ENCODE measurements at regions not wholly inside any gene's neighbourhood (a gene's known extent, or its start where the extent isn't known, plus 50 kb on each side); places are given as distances from the start of the nearest gene placed in this dataset.

GRCh38 chr18:77754475-77755044 is 504.9 kb downstream of the GALR1 start:
- Histone ChIP-seq H2BK120ac (ENCODE audit: low read depth, low read length) (no peak overlapping the region), H3K4ac (ENCODE audit: low read length) (no peak overlapping the region), H3K27me3 (ENCODE audit: control insufficient read depth in 3 of 3, insufficient read depth in 3 of 3, low read depth in 1 of 3, low read length in 3 of 3) (peaks cover 0 to 2% (median 1%) of the 10 kb centered on the region in 3 experiments), H2BK15ac (ENCODE audit: low read length) (no peak overlapping the region), H3K36me3 (replicated peaks in 1 of 2; ENCODE audit: control insufficient read depth in 2 of 2, insufficient read depth in 2 of 2, low read length in 2 of 2) (no peaks in the 10 kb centered on the region), H2BK12ac (ENCODE audit: low read length) (no peak overlapping the region), H3K14ac (ENCODE audit: low read length) (no peak overlapping the region), H3K23ac (ENCODE audit: low read depth, low read length, poor library complexity) (no peak overlapping the region), H3K4me1 (ENCODE audit: control insufficient read depth in 2 of 2, insufficient read depth in 1 of 2, low read depth in 1 of 2, low read length in 2 of 2) (peaks cover 0 to 9% of the 10 kb centered on the region in 2 donors), H3K9ac (ENCODE audit: low read depth, low read length, poor library complexity) (no peak overlapping the region), H4K91ac (ENCODE audit: low read depth, low read length, poor library complexity) (no peak overlapping the region), H2AK5ac (ENCODE audit: low read depth, low read length) (no peak overlapping the region), H3K4me2 (ENCODE audit: insufficient read depth, low read length, poor library complexity, severe bottlenecking) (no peak overlapping the region), H2BK5ac (ENCODE audit: low read length) (no peak overlapping the region), H2AFZ (ENCODE audit: low read length) (no peak overlapping the region), H3K18ac (ENCODE audit: low read length) (no peak overlapping the region), H3K27ac (replicated peaks; ENCODE audit: low read length) (no peak overlapping the region), H4K8ac (ENCODE audit: low read depth, low read length) (no peak overlapping the region), H3K9me3 (replicated peaks in 1 of 2; ENCODE audit: control insufficient read depth in 2 of 2, insufficient read depth in 1 of 2, low read depth in 1 of 2, low read length in 2 of 2) (peaks cover 0 to 2% of the 10 kb centered on the region in 2 donors), H3K4me3 (ENCODE audit: low read length in 2 of 2) (no peak overlapping the region), H3K79me1 (ENCODE audit: low read depth, low read length) (no peaks in the 10 kb centered on the region)
- no peak for DNase-seq (ENCODE audit: low spot score)
- no CpG with 5 or more reads among the region's 7 CpGs for WGBS, 2 donors (ENCODE audit: extremely low coverage in 2 of 2, insufficient read length in 2 of 2, insufficient replicate concordance in 1 of 2)

- Histone ChIP-seq H3K27ac (replicated peaks; ENCODE audit: low read length) (no peak overlapping the region), H2BK15ac (ENCODE audit: low read length) (no peak overlapping the region), H2BK120ac (ENCODE audit: low read depth, low read length) (no peak overlapping the region), H3K4me1 (ENCODE audit: control insufficient read depth in 2 of 2, insufficient read depth in 1 of 2, low read depth in 1 of 2, low read length in 2 of 2) (peaks cover 0 to 7% of the 10 kb centered on the region in 2 donors), H2AK5ac (ENCODE audit: low read depth, low read length) (no peak overlapping the region), H3K27me3 (ENCODE audit: control insufficient read depth in 3 of 3, insufficient read depth in 3 of 3, low read depth in 1 of 3, low read length in 3 of 3) (peaks cover 0 to 2% (median 1%) of the 10 kb centered on the region in 3 experiments), H3K79me1 (ENCODE audit: low read depth, low read length) (no peaks in the 10 kb centered on the region), H3K4ac (ENCODE audit: low read length) (no peak overlapping the region), H3K23ac (ENCODE audit: low read depth, low read length, poor library complexity) (no peak overlapping the region), H3K14ac (ENCODE audit: low read length) (no peak overlapping the region), H2BK12ac (ENCODE audit: low read length) (no peak overlapping the region), H4K8ac (ENCODE audit: low read depth, low read length) (no peak overlapping the region), H2AFZ (ENCODE audit: low read length) (no peak overlapping the region), H3K36me3 (replicated peaks in 1 of 2; ENCODE audit: control insufficient read depth in 2 of 2, insufficient read depth in 2 of 2, low read length in 2 of 2) (no peaks in the 10 kb centered on the region), H2BK5ac (ENCODE audit: low read length) (no peak overlapping the region), H3K4me2 (ENCODE audit: insufficient read depth, low read length, poor library complexity, severe bottlenecking) (no peak overlapping the region), H3K4me3 (ENCODE audit: low read length in 2 of 2) (no peak overlapping the region), H4K91ac (ENCODE audit: low read depth, low read length, poor library complexity) (no peak overlapping the region), H3K9me3 (replicated peaks in 1 of 2; ENCODE audit: control insufficient read depth in 2 of 2, insufficient read depth in 1 of 2, low read depth in 1 of 2, low read length in 2 of 2) (peaks cover 0 to 2% of the 10 kb centered on the region in 2 donors), H3K9ac (ENCODE audit: low read depth, low read length, poor library complexity) (no peak overlapping the region), H3K18ac (ENCODE audit: low read length) (no peak overlapping the region)
- DNase-seq (ENCODE audit: low spot score): no peak
- WGBS, 2 donors (ENCODE audit: extremely low coverage in 2 of 2, insufficient read length in 2 of 2, insufficient replicate concordance in 1 of 2): no CpG with 5 or more reads among the region's 6 CpGs
These were observed 505.5 kb downstream of the GALR1 start for GRCh38 chr18:77755187-77755586.

GRCh38 chr18:77761332-77761731 is 511.7 kb downstream of the GALR1 start:
- H4K91ac ChIP-seq (ENCODE audit: low read depth, low read length, poor library complexity): no peak overlapping the region
- no peak overlapping the region for H3K14ac ChIP-seq (ENCODE audit: low read length)
- H3K9ac ChIP-seq (ENCODE audit: low read depth, low read length, poor library complexity): no peak overlapping the region
- no peak overlapping the region for H3K18ac ChIP-seq (ENCODE audit: low read length)
- no peak overlapping the region for H3K4me2 ChIP-seq (ENCODE audit: insufficient read depth, low read length, poor library complexity, severe bottlenecking)
- H3K36me3 ChIP-seq (replicated peaks in 1 of 2; ENCODE audit: control insufficient read depth in 2 of 2, insufficient read depth in 2 of 2, low read length in 2 of 2): no peaks in the 10 kb centered on the region
- H2BK12ac ChIP-seq (ENCODE audit: low read length): no peak overlapping the region
- no peak overlapping the region for H3K23ac ChIP-seq (ENCODE audit: low read depth, low read length, poor library complexity)
- no peaks in the 10 kb centered on the region for H3K79me1 ChIP-seq (ENCODE audit: low read depth, low read length)
- no peak overlapping the region for H3K27ac ChIP-seq (replicated peaks; ENCODE audit: low read length)
- peaks cover 0 to 2% of the 10 kb centered on the region in 2 donors for H3K4me1 ChIP-seq (ENCODE audit: control insufficient read depth in 2 of 2, insufficient read depth in 1 of 2, low read depth in 1 of 2, low read length in 2 of 2)
- no peak overlapping the region for H2BK5ac ChIP-seq (ENCODE audit: low read length)
- no peak overlapping the region for H4K8ac ChIP-seq (ENCODE audit: low read depth, low read length)
- DNase-seq (ENCODE audit: low spot score): no peak
- H3K4ac ChIP-seq (ENCODE audit: low read length): no peak overlapping the region
- H2BK120ac ChIP-seq (ENCODE audit: low read depth, low read length): no peak overlapping the region
- no peaks in the 10 kb centered on the region for H3K9me3 ChIP-seq (replicated peaks in 1 of 2; ENCODE audit: control insufficient read depth in 2 of 2, insufficient read depth in 1 of 2, low read depth in 1 of 2, low read length in 2 of 2)
- no peak overlapping the region for H3K4me3 ChIP-seq (ENCODE audit: low read length in 2 of 2)
- no peak overlapping the region for H2AFZ ChIP-seq (ENCODE audit: low read length)
- H2BK15ac ChIP-seq (ENCODE audit: low read length): no peak overlapping the region
- no peak overlapping the region for H2AK5ac ChIP-seq (ENCODE audit: low read depth, low read length)
- H3K27me3 ChIP-seq (ENCODE audit: control insufficient read depth in 3 of 3, insufficient read depth in 3 of 3, low read depth in 1 of 3, low read length in 3 of 3): peaks cover 0 to 8% (median 0%) of the 10 kb centered on the region in 3 experiments

GRCh38 chr18:77762014-77762413 is 512.4 kb downstream of the GALR1 start:
- H3K4me1 ChIP-seq (ENCODE audit: control insufficient read depth in 2 of 2, insufficient read depth in 1 of 2, low read depth in 1 of 2, low read length in 2 of 2): peaks cover 0 to 2% of the 10 kb centered on the region in 2 donors
- no peak overlapping the region for H3K4me2 ChIP-seq (ENCODE audit: insufficient read depth, low read length, poor library complexity, severe bottlenecking)
- H3K36me3 ChIP-seq (replicated peaks in 1 of 2; ENCODE audit: control insufficient read depth in 2 of 2, insufficient read depth in 2 of 2, low read length in 2 of 2): no peaks in the 10 kb centered on the region
- H2AFZ ChIP-seq (ENCODE audit: low read length): no peak overlapping the region
- no peak overlapping the region for H3K4ac ChIP-seq (ENCODE audit: low read length)
- no peak overlapping the region for H2AK5ac ChIP-seq (ENCODE audit: low read depth, low read length)
- WGBS, 2 donors (ENCODE audit: extremely low coverage in 2 of 2, insufficient read length in 2 of 2, insufficient replicate concordance in 1 of 2): no CpG with 5 or more reads among the region's 1 CpG
- no peak overlapping the region for H3K9ac ChIP-seq (ENCODE audit: low read depth, low read length, poor library complexity)
- no peak overlapping the region for H2BK15ac ChIP-seq (ENCODE audit: low read length)
- H3K18ac ChIP-seq (ENCODE audit: low read length): no peak overlapping the region
- DNase-seq (ENCODE audit: low spot score): no peak
- H2BK120ac ChIP-seq (ENCODE audit: low read depth, low read length): no peak overlapping the region
- H3K4me3 ChIP-seq (ENCODE audit: low read length in 2 of 2): no peak overlapping the region
- no peak overlapping the region for H2BK12ac ChIP-seq (ENCODE audit: low read length)
- no peak overlapping the region for H4K8ac ChIP-seq (ENCODE audit: low read depth, low read length)
- peaks cover 0 to 8% (median 0%) of the 10 kb centered on the region in 3 experiments for H3K27me3 ChIP-seq (ENCODE audit: control insufficient read depth in 3 of 3, insufficient read depth in 3 of 3, low read depth in 1 of 3, low read length in 3 of 3)
- H3K27ac ChIP-seq (replicated peaks; ENCODE audit: low read length): no peak overlapping the region
- no peak overlapping the region for H4K91ac ChIP-seq (ENCODE audit: low read depth, low read length, poor library complexity)
- H3K23ac ChIP-seq (ENCODE audit: low read depth, low read length, poor library complexity): no peak overlapping the region
- H2BK5ac ChIP-seq (ENCODE audit: low read length): no peak overlapping the region
- no peaks in the 10 kb centered on the region for H3K9me3 ChIP-seq (replicated peaks in 1 of 2; ENCODE audit: control insufficient read depth in 2 of 2, insufficient read depth in 1 of 2, low read depth in 1 of 2, low read length in 2 of 2)
- H3K14ac ChIP-seq (ENCODE audit: low read length): no peak overlapping the region
- no peaks in the 10 kb centered on the region for H3K79me1 ChIP-seq (ENCODE audit: low read depth, low read length)

Measured in neuronal stem cell (in vitro differentiated cells).